NOMO-1 treated with dmso at 0.1 percent for 144 hours (cell line): ENCODE measurements at regions not wholly inside any gene's neighbourhood (a gene's known extent, or its start where the extent isn't known, plus 50 kb on each side); places are given as distances from the start of the nearest gene placed in this dataset.

ENCODE experiments used
- DNase-seq: peaks from one replicate; lab custom pipeline; 2025; ENCODE audit not compliant: unreplicated experiment; lab: John Stamatoyannopoulos, UW

- no peak for DNase-seq
Measured at GRCh38 chr11:119474682-119475596, 52.0 kb upstream of the THY1 start.

- no peak for DNase-seq
Measured at GRCh38 chr11:119473901-119474681, 51.1 kb upstream of the THY1 start.

GRCh38 chr11:119473226-119473625 lies 50.3 kb upstream of the THY1 start:
- no peak for DNase-seq

- DNase-seq, result no peak
Measured at GRCh38 chr11:119472856-119473222, 49.9 kb upstream of the THY1 start.
